ENCODE measurements at regions not wholly inside any gene's neighbourhood (a gene's known extent, or its start where the extent isn't known, plus 50 kb on each side); places are given as distances from the start of the nearest gene placed in this dataset.

GRCh38 chr6:79797163-79797764 lies 150.1 kb downstream of the ELOVL4 start:
- intact Hi-C loops (cut with DNase I; ENCODE audit: low total_unique reads), result no loop called here
- Histone ChIP-seq H3K4me3 (no peak overlapping the region), H3K36me3 (no peaks in the 10 kb centered on the region), H3K27me3 (no peaks in the 10 kb centered on the region), H3K4me1 (no peaks in the 10 kb centered on the region), H3K9me3 (no peaks in the 10 kb centered on the region), H3K27ac (no peak overlapping the region)
- no peak for TF ChIP-seq POLR2AphosphoS5 (IDR thresholded peaks at IDR 0.05)
- DNase-seq (ENCODE audit: low spot score in 2 of 2), result no peak

GRCh38 chr6:79796197-79796596 lies 151.2 kb downstream of the ELOVL4 start:
- no peak for DNase-seq (ENCODE audit: low spot score in 2 of 2)
- Histone ChIP-seq H3K9me3 (no peaks in the 10 kb centered on the region), H3K36me3 (no peaks in the 10 kb centered on the region), H3K4me1 (no peaks in the 10 kb centered on the region), H3K27me3 (no peaks in the 10 kb centered on the region), H3K27ac (no peak overlapping the region), H3K4me3 (no peak overlapping the region)
- TF ChIP-seq CTCF (IDR thresholded peaks at IDR 0.05) (no peak), POLR2AphosphoS5 (IDR thresholded peaks at IDR 0.05) (no peak)
- intact Hi-C loops (cut with DNase I; ENCODE audit: low total_unique reads), result no loop called here

DNA sequence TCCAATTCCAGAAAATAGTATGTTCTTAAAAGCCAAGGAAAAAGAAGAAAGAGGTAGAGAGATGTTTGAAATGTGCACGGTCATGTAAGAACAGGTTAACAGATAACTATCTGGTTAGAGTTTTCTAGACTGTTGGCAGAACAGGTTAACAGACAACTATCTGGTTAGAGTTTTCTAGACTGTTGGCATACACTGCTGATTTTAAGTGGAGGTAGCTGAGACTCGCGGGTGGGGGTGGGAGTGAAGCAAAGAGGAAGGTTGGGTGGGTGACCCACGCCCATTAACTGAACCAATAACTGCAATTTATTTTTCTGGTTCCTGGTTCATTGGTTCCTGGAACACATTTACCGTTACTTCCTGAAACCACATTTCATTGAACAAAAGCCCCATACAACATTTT lies 157.5 kb downstream of the ELOVL4 start:
- TF ChIP-seq CTCF (IDR thresholded peaks at IDR 0.05) (no peak), POLR2A (IDR thresholded peaks at IDR 0.05) (no peak), POLR2AphosphoS5 (IDR thresholded peaks at IDR 0.05) (no peak)
- no peaks in the 10 kb centered on the region for H3K4me1 ChIP-seq
- DNase-seq (ENCODE audit: low spot score in 2 of 2), result no peak

DNA sequence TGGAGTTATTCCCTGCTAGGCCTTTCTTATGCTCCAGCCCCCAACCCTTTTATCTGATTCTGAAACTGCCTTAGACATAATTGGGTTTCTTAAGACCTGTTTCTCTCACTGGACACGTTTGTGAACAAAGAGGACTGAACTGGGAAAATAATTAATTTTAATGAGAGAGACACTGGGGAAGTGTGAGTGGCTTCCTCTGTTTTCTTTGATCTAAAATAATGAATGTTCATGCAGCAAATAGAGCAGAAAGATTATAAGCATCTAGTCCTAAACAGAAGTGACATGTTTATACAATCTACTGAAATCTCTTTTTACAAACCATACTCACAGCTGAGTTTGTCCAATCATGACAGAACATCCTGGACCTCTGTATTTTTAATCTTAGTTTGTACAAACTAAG lies 157.6 kb downstream of the SH3BGRL2 start:
- Histone ChIP-seq H3K4me3 (no peak overlapping the region), H3K9me3 (no peaks in the 10 kb centered on the region), H3K4me1 (no peaks in the 10 kb centered on the region), H3K27ac (no peak overlapping the region), H3K36me3 (no peaks in the 10 kb centered on the region), H3K27me3 (no peaks in the 10 kb centered on the region)
- intact Hi-C loops (cut with DNase I; ENCODE audit: low total_unique reads), result no loop called here
- TF ChIP-seq POLR2A (IDR thresholded peaks at IDR 0.05) (no peak), POLR2AphosphoS5 (IDR thresholded peaks at IDR 0.05) (no peak), CTCF (IDR thresholded peaks at IDR 0.05) (no peak)
- no peak for DNase-seq (ENCODE audit: low spot score in 2 of 2)

More for the DNA sequence above, 157.5 kb downstream of the ELOVL4 start:
- intact Hi-C loops (cut with DNase I; ENCODE audit: low total_unique reads), result loop anchor here (1.0 kb wide), 1 partner anchor 17 kb away; no protein-coding TSS in a partner anchor
- no peaks in the 10 kb centered on the region for H3K27me3 ChIP-seq
- no peak overlapping the region for H3K4me3 ChIP-seq
- no peaks in the 10 kb centered on the region for H3K36me3 ChIP-seq
- no peak overlapping the region for H3K27ac ChIP-seq
- H3K9me3 ChIP-seq, result no peaks in the 10 kb centered on the region

GRCh38 chr6:79787626-79788025 lies 156.5 kb downstream of the SH3BGRL2 start:
- TF ChIP-seq POLR2AphosphoS5 (IDR thresholded peaks at IDR 0.05), result no peak
- TF ChIP-seq POLR2A (IDR thresholded peaks at IDR 0.05), result no peak
- no peak for TF ChIP-seq CTCF (IDR thresholded peaks at IDR 0.05)
- no peak for DNase-seq (ENCODE audit: low spot score in 2 of 2)
- no peaks in the 10 kb centered on the region for H3K4me1 ChIP-seq
- H3K4me3 ChIP-seq, result no peak overlapping the region
- no peak overlapping the region for H3K27ac ChIP-seq
- intact Hi-C loops (cut with DNase I; ENCODE audit: low total_unique reads), result no loop called here
- no peaks in the 10 kb centered on the region for H3K27me3 ChIP-seq
- H3K9me3 ChIP-seq, result no peaks in the 10 kb centered on the region
- H3K36me3 ChIP-seq, result no peaks in the 10 kb centered on the region

- no peak for TF ChIP-seq POLR2AphosphoS5 (IDR thresholded peaks at IDR 0.05)
- TF ChIP-seq POLR2A (IDR thresholded peaks at IDR 0.05), result no peak
- TF ChIP-seq CTCF (IDR thresholded peaks at IDR 0.05), result no peak
- intact Hi-C loops (cut with DNase I; ENCODE audit: low total_unique reads), result no loop called here
- no peaks in the 10 kb centered on the region for H3K36me3 ChIP-seq
- no peak overlapping the region for H3K27ac ChIP-seq
- no peaks in the 10 kb centered on the region for H3K9me3 ChIP-seq
- H3K4me1 ChIP-seq, result no peaks in the 10 kb centered on the region
- no peak for DNase-seq (ENCODE audit: low spot score in 2 of 2)
- no peaks in the 10 kb centered on the region for H3K27me3 ChIP-seq
- no peak overlapping the region for H3K4me3 ChIP-seq
Measured at GRCh38 chr6:79784395-79784753, 153.2 kb downstream of the SH3BGRL2 start.

All from breast epithelium (tissue), 4 donors.